ENCODE measurements at regions not wholly inside any gene's neighbourhood (a gene's known extent, or its start where the extent isn't known, plus 50 kb on each side); places are given as distances from the start of the nearest gene placed in this dataset.

- Mint-ChIP-seq H3K4me3 (no peak overlapping the region), H3K9me3 (peaks cover 9% of the 10 kb centered on the region), H3K27ac (no peak overlapping the region), H3K4me1 (no peaks in the 10 kb centered on the region), H3K36me3 (no peaks in the 10 kb centered on the region)
- ATAC-seq (no peak), DNase-seq (ENCODE audit: low spot score in 2 of 2) (no peak)
Measured at GRCh38 chr5:33162057-33162456, 278.7 kb upstream of the TARS1 start.

- DNase-seq (ENCODE audit: low spot score in 2 of 2) (no peak), ATAC-seq (no peak)
- Mint-ChIP-seq H3K36me3 (no peaks in the 10 kb centered on the region), H3K9me3 (peaks cover 21% of the 10 kb centered on the region), H3K4me1 (no peaks in the 10 kb centered on the region), H3K4me3 (no peak overlapping the region), H3K27ac (no peak overlapping the region)
Measured at GRCh38 chr5:33166522-33166921, 274.2 kb upstream of the TARS1 start.

DNA sequence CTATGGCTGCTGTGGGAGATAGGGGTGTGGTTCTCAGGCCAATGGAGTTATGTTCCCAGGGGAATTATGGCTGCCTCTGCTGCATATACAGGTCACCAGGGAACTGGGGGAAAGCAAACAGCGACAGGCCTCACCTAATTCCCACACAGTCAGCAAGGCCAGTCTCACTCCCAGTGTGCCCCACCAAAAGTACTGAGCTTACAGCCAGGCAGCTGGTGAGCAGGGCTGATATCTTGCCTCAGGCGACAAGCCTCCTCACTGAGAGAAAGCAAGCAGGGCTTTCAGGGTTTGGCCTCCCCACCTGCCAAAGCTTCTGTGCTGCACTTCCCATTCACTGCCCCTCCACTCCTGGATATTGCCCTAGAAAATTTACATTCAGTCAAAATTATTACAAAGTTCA, 273.8 kb upstream of the TARS1 start:
- Mint-ChIP-seq H3K4me3 (no peak overlapping the region), H3K36me3 (no peaks in the 10 kb centered on the region), H3K9me3 (peaks cover 21% of the 10 kb centered on the region), H3K4me1 (no peaks in the 10 kb centered on the region), H3K27ac (no peak overlapping the region)
- no peak for ATAC-seq
- no peak for DNase-seq (ENCODE audit: low spot score in 2 of 2)

DNA sequence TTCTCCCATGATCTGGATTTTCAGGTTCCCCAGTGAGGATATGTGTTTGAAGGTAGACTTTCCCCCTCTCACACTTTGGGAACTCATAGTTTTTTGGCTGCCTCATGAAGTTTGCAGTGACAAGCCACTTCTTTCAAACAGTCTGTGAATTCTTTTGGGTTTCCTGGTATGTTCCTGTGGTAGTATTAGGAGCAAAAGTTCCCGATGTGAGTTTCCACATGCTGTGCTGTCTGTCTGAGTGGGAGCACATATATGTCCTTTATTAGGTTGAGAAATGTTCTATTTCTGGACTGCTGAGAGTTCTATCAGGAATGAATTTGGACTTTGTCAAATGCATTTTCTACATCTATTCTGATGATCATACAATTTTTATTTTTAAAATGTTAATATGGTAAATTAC, 273.2 kb upstream of the TARS1 start:
- Mint-ChIP-seq H3K36me3 (no peaks in the 10 kb centered on the region), H3K9me3 (peaks cover 21% of the 10 kb centered on the region), H3K4me1 (no peaks in the 10 kb centered on the region), H3K27ac (no peak overlapping the region), H3K4me3 (no peak overlapping the region)
- ATAC-seq (no peak), DNase-seq (ENCODE audit: low spot score in 2 of 2) (no peak)

GRCh38 chr5:33170411-33170810, 270.4 kb upstream of the TARS1 start:
- Mint-ChIP-seq H3K4me1 (no peaks in the 10 kb centered on the region), H3K9me3 (peaks cover 18% of the 10 kb centered on the region), H3K27ac (no peak overlapping the region), H3K36me3 (no peaks in the 10 kb centered on the region), H3K4me3 (no peak overlapping the region)
- ATAC-seq (no peak), DNase-seq (ENCODE audit: low spot score in 2 of 2) (no peak)

DNA sequence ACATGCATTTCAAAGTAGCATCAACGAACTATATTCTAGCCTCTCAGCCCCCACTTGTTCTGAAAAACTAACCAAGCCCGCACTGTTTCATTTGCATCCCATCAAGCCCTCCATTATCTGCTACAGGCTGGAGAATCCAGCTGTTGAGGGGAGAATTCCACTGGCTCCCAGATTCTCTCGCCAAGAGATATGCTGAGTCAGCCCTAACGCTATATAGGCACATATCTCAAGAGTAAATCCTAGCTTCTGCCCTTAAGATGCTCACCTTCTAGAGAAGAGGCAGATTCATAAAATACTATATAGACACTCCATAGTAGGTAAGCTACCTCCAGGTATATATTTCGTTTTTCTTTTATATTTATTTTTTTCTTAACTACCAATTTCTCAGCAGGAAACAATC, 266.4 kb upstream of the TARS1 start:
- Mint-ChIP-seq H3K36me3 (no peaks in the 10 kb centered on the region), H3K27ac (no peak overlapping the region), H3K4me1 (no peaks in the 10 kb centered on the region)

DNA sequence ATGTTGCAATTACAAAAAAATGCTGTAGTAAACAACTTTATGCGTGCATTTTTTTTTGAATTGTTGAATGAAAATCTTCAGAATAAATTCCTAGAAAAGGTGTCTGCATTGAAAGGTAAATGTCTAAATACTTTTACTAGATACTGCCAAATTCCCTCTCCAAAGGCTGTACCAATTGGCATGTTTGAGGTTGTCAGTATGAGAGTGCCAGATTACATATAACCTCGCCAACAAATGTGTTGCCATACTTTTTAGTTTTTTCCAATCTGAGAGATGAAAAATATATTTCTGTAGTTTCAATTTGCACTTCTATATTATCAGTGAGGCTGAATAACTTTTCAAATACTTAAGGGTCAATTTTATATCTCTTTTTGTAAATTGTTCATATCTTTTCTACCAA, 261.5 kb upstream of the TARS1 start:
- Mint-ChIP-seq H3K4me1 (no peaks in the 10 kb centered on the region), H3K4me3 (no peak overlapping the region)

More for the DNA sequence above, 266.4 kb upstream of the TARS1 start:
- ATAC-seq (no peak), DNase-seq (ENCODE audit: low spot score in 2 of 2) (no peak)
- Mint-ChIP-seq H3K9me3 (peaks cover 18% of the 10 kb centered on the region), H3K4me3 (no peak overlapping the region)

GRCh38 chr5:33180900-33181299, 259.9 kb upstream of the TARS1 start:
- Mint-ChIP-seq H3K36me3 (no peaks in the 10 kb centered on the region), H3K9me3 (peaks cover 14% of the 10 kb centered on the region), H3K4me1 (no peaks in the 10 kb centered on the region), H3K4me3 (no peak overlapping the region), H3K27ac (no peak overlapping the region)
- ATAC-seq (no peak), DNase-seq (ENCODE audit: low spot score in 2 of 2) (no peak)

More for the DNA sequence above, 261.5 kb upstream of the TARS1 start:
- DNase-seq (ENCODE audit: low spot score in 2 of 2) (no peak), ATAC-seq (no peak)
- no peak overlapping the region for H3K27ac Mint-ChIP-seq
- peaks cover 11% of the 10 kb centered on the region for H3K9me3 Mint-ChIP-seq
- no peaks in the 10 kb centered on the region for H3K36me3 Mint-ChIP-seq

GRCh38 chr5:33182986-33183385, 257.8 kb upstream of the TARS1 start:
- H3K27ac Mint-ChIP-seq, result no peak overlapping the region
- no peak overlapping the region for H3K4me3 Mint-ChIP-seq
- no peaks in the 10 kb centered on the region for H3K36me3 Mint-ChIP-seq
- DNase-seq (ENCODE audit: low spot score in 2 of 2) (no peak), ATAC-seq (no peak)
- H3K9me3 Mint-ChIP-seq, result peaks cover 13% of the 10 kb centered on the region
- no peaks in the 10 kb centered on the region for H3K4me1 Mint-ChIP-seq

DNA sequence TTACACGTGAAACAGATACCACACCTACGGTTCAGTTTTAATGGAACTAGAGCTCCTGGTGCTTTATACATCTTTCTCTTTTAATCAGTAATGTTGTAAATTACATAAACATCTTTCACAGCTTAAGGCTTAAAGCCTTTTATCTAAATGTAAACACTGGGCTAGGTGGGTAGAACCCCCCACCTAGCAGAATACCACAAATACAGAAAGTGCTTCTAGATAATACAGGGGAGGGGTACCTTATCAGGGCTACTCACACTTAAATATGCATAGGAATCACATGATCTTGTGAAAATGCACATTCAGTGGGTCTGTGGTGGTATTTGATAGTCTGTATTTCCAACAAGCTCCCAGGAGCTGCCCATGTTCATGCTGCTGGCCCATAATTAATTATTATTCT, 256.4 kb upstream of the TARS1 start:
- H3K4me1 Mint-ChIP-seq, result no peaks in the 10 kb centered on the region
- no peak overlapping the region for H3K27ac Mint-ChIP-seq
- H3K4me3 Mint-ChIP-seq, result no peak overlapping the region
- DNase-seq (ENCODE audit: low spot score in 2 of 2) (no peak), ATAC-seq (no peak)
- no peaks in the 10 kb centered on the region for H3K36me3 Mint-ChIP-seq
- H3K9me3 Mint-ChIP-seq, result peaks cover 17% of the 10 kb centered on the region

GRCh38 chr5:33188089-33188488, 252.7 kb upstream of the TARS1 start:
- no peak for DNase-seq (ENCODE audit: low spot score in 2 of 2)
- Mint-ChIP-seq H3K36me3 (no peaks in the 10 kb centered on the region), H3K27ac (no peak overlapping the region), H3K4me3 (no peak overlapping the region), H3K4me1 (no peaks in the 10 kb centered on the region), H3K9me3 (peaks cover 17% of the 10 kb centered on the region)
- no peak for ATAC-seq

DNA sequence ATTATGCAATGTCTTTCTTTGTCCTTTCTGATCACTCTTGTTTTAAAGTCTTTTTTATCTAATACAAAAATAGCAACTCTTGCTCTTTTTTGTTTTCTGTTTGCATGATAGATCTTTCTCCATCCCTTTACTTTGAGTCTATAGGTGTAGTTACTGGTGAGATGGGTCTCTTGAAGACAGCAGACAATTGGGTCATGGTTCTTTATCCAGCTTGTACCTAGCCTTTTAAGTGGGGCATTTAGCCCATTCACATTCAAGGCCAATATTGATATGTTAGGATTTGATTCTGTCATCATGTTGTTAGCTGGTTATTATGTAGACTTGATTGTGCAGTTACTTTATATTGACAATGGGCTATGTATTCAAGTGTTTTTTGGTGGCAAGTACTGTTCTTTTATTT, 245.9 kb upstream of the TARS1 start:
- no peak for ATAC-seq
- Mint-ChIP-seq H3K4me3 (no peak overlapping the region), H3K9me3 (peaks cover 12% of the 10 kb centered on the region), H3K4me1 (no peaks in the 10 kb centered on the region), H3K27ac (no peak overlapping the region), H3K36me3 (no peaks in the 10 kb centered on the region)
- no peak for DNase-seq (ENCODE audit: low spot score in 2 of 2)

- H3K9me3 Mint-ChIP-seq, result peaks cover 12% of the 10 kb centered on the region
- no peak overlapping the region for H3K27ac Mint-ChIP-seq
- no peaks in the 10 kb centered on the region for H3K4me1 Mint-ChIP-seq
- H3K36me3 Mint-ChIP-seq, result no peaks in the 10 kb centered on the region
- no peak overlapping the region for H3K4me3 Mint-ChIP-seq
- no peak for DNase-seq (ENCODE audit: low spot score in 2 of 2)
- ATAC-seq, result no peak
Measured at GRCh38 chr5:33195431-33196165, 245.2 kb upstream of the TARS1 start.

DNA sequence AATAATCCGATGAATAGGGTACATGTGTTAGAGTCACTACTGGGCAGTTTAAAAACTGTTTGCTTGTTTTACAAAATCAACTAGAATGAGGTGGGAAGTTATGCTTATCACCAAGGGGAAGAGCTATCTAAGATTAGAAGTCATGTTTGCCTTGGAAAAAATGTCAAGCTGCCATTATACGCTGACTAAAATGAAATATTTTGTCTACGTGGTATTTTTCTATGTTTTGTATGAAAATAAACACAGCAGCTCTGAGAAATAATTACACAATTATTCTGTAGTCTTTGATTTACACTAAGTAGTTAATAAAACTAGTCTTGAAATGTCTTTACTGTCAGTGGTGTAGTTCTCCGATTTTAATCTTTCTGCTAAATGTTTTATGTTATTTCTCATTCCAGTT, 241.9 kb upstream of the TARS1 start:
- H3K4me1 Mint-ChIP-seq, result no peaks in the 10 kb centered on the region
- DNase-seq (ENCODE audit: low spot score in 2 of 2), result no peak
- no peaks in the 10 kb centered on the region for H3K36me3 Mint-ChIP-seq
- no peak overlapping the region for H3K4me3 Mint-ChIP-seq
- ATAC-seq, result no peak
- no peak overlapping the region for H3K27ac Mint-ChIP-seq
- H3K9me3 Mint-ChIP-seq, result peaks cover 11% of the 10 kb centered on the region

GRCh38 chr5:33203931-33204330, 236.8 kb upstream of the TARS1 start:
- no peak overlapping the region for H3K4me3 Mint-ChIP-seq
- peaks cover 3% of the 10 kb centered on the region for H3K9me3 Mint-ChIP-seq
- H3K36me3 Mint-ChIP-seq, result no peaks in the 10 kb centered on the region
- DNase-seq (ENCODE audit: low spot score in 2 of 2) (no peak), ATAC-seq (no peak)
- H3K27ac Mint-ChIP-seq, result no peak overlapping the region
- H3K4me1 Mint-ChIP-seq, result no peaks in the 10 kb centered on the region

GRCh38 chr5:33205079-33205478, 235.7 kb upstream of the TARS1 start:
- no peak overlapping the region for H3K27ac Mint-ChIP-seq
- no peak for ATAC-seq
- no peak for DNase-seq (ENCODE audit: low spot score in 2 of 2)
- no peaks in the 10 kb centered on the region for H3K36me3 Mint-ChIP-seq
- H3K9me3 Mint-ChIP-seq, result peaks cover 3% of the 10 kb centered on the region
- H3K4me3 Mint-ChIP-seq, result no peak overlapping the region
- no peaks in the 10 kb centered on the region for H3K4me1 Mint-ChIP-seq
